HFFc6 (cell line): ENCODE measurements at regions not wholly inside any gene's neighbourhood (a gene's known extent, or its start where the extent isn't known, plus 50 kb on each side); places are given as distances from the start of the nearest gene placed in this dataset.

Experiments used
- DNase-seq: peaks from one replicate; pipeline ENCODE4 v3.0.0-alpha.2; 2018
- H3K27ac Mint-ChIP-seq: 2 replicates; pipeline ENCODE4 v1.8.0; 2020; ENCODE audit warnings: mild to moderate bottlenecking, mixed read lengths
- H3K27me3 Mint-ChIP-seq: 2 replicates; pipeline ENCODE4 v1.8.0; 2021; ENCODE audit warnings: mild to moderate bottlenecking, moderate library complexity, mixed read lengths; ENCODE audit not compliant: insufficient read depth
- H3K36me3 Mint-ChIP-seq: 2 replicates; pipeline ENCODE4 v1.8.0; 2021; ENCODE audit warnings: low read depth, mixed read lengths
- H3K4me1 Mint-ChIP-seq: 2 replicates; pipeline ENCODE4 v1.8.0; 2020; ENCODE audit warnings: low read depth, mixed read lengths
- H3K4me3 Mint-ChIP-seq: 2 replicates; pipeline ENCODE4 v1.8.0; 2020; ENCODE audit warnings: mild to moderate bottlenecking, moderate library complexity, mixed read lengths
- H3K9me3 Mint-ChIP-seq: 2 replicates; pipeline ENCODE4 v1.8.0; 2020; ENCODE audit warnings: mild to moderate bottlenecking, mixed read lengths
- CTCF ChIP-seq: fragments of 200-600 bp; sonication (generic); IDR thresholded peaks from 2 replicates; pipeline ENCODE4 v1.5.0; 2021; ENCODE audit warnings: antibody characterized with exemption, mild to moderate bottlenecking

DNA sequence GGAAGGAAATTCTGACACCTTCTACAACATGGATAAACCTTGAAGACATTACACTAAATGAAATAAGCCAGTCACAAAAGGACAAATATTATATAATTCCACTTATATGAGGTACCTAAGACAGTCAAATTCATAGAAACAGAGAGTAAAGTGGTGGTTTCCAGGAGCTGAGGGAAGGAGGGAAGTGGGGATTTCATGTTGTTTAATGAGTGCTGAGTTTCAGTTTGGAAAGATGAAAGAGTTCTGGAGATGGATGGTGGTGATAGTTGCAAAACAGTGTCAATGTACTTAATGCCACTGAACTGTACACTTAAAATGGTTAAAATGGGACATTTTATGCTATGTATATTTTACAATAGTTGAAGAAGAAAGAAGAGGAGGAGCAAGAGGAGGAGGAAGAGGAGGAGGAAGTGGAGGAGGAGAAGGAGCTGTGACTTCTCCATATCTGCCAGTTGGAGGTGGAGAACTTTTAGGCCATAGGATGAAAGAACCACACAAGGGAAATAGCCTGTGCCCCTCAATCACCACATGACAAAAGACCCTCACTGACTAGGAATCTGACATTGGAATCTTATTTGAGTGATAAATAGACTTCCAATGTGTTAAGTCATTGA is 55.3 kb upstream of the LGALSL start:
- Mint-ChIP-seq H3K9me3 (no peaks in the 10 kb centered on the region), H3K4me1 (peaks cover 19% of the 10 kb centered on the region), H3K4me3 (no peak overlapping the region), H3K36me3 (no peaks in the 10 kb centered on the region), H3K27me3 (peaks cover 27% of the 10 kb centered on the region), H3K27ac (no peak overlapping the region)
- TF ChIP-seq CTCF, result no peak
- DNase-seq, result no peak

GRCh38 chr2:64399521-64399920 is 54.4 kb upstream of the LGALSL start:
- Mint-ChIP-seq H3K27me3 (peaks cover 24% of the 10 kb centered on the region), H3K9me3 (no peaks in the 10 kb centered on the region), H3K4me3 (no peak overlapping the region), H3K27ac (no peak overlapping the region), H3K4me1 (peaks cover 19% of the 10 kb centered on the region), H3K36me3 (no peaks in the 10 kb centered on the region)
- no peak for DNase-seq
- no peak for TF ChIP-seq CTCF

GRCh38 chr2:64400105-64400728 is 53.7 kb upstream of the LGALSL start:
- Mint-ChIP-seq H3K4me3 (no peak overlapping the region), H3K27ac (no peak overlapping the region), H3K36me3 (no peaks in the 10 kb centered on the region), H3K4me1 (peaks cover 21% of the 10 kb centered on the region), H3K9me3 (no peaks in the 10 kb centered on the region), H3K27me3 (peaks cover 22% of the 10 kb centered on the region)
- no peak for TF ChIP-seq CTCF
- no peak for DNase-seq

DNA sequence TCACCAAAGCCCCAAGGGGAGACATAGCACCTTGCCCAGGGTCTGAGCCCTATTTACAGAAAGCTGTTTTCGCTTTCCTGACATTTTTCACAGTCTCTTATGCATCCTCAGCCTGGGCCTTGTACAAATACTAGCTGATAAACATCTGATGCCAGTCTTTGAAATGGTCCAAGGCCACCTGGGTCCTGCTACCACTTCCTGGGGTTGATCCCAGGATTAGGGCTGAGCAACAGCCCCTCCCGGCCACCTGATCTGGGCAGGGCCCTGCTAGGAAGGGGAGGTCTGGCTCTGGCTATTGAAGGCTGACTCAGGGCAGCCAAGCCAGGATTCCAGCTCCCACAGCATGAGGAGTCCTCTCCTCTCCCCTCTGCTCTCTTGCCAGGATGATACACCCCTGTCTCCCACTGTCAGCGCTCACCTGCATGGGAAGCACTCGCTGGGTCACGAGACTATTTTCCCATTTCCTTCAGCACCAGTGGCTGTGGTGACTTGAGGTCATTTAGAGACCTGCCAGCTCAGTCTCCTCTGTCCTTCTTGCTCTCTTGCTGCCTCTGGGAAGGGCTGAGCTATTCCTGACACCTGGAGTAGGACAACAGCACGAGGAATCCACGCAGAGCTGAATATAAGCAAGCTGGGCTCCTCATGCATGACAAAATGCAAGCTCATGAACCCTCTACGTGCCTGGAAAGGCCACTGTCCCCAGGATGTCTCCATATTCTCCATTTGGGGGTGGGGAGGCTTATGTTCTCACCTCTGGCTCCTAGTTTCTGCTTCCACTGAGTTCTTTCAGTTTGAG is 53.0 kb upstream of the LGALSL start:
- no peak overlapping the region for H3K4me3 Mint-ChIP-seq
- H3K27me3 Mint-ChIP-seq, result peaks cover 22% of the 10 kb centered on the region
- DNase-seq, result no peak
- H3K4me1 Mint-ChIP-seq, result peaks cover 28% of the 10 kb centered on the region
- H3K9me3 Mint-ChIP-seq, result no peaks in the 10 kb centered on the region
- no peaks in the 10 kb centered on the region for H3K36me3 Mint-ChIP-seq
- TF ChIP-seq CTCF, result no peak
- H3K27ac Mint-ChIP-seq, result no peak overlapping the region

GRCh38 chr2:64401529-64401880 is 52.5 kb upstream of the LGALSL start:
- no peak for DNase-seq
- no peaks in the 10 kb centered on the region for H3K9me3 Mint-ChIP-seq
- peaks cover 22% of the 10 kb centered on the region for H3K27me3 Mint-ChIP-seq
- no peak for TF ChIP-seq CTCF
- H3K4me3 Mint-ChIP-seq, result no peak overlapping the region
- H3K4me1 Mint-ChIP-seq, result peaks cover 33% of the 10 kb centered on the region
- no peaks in the 10 kb centered on the region for H3K36me3 Mint-ChIP-seq
- H3K27ac Mint-ChIP-seq, result no peak overlapping the region
